ENCODE measurements at regions not wholly inside any gene's neighbourhood (a gene's known extent, or its start where the extent isn't known, plus 50 kb on each side); places are given as distances from the start of the nearest gene placed in this dataset.

- TF ChIP-seq EZH2 (IDR thresholded peaks at IDR 0.05; ENCODE audit: low read depth) = no peak
- TF ChIP-seq, protein P1, sequence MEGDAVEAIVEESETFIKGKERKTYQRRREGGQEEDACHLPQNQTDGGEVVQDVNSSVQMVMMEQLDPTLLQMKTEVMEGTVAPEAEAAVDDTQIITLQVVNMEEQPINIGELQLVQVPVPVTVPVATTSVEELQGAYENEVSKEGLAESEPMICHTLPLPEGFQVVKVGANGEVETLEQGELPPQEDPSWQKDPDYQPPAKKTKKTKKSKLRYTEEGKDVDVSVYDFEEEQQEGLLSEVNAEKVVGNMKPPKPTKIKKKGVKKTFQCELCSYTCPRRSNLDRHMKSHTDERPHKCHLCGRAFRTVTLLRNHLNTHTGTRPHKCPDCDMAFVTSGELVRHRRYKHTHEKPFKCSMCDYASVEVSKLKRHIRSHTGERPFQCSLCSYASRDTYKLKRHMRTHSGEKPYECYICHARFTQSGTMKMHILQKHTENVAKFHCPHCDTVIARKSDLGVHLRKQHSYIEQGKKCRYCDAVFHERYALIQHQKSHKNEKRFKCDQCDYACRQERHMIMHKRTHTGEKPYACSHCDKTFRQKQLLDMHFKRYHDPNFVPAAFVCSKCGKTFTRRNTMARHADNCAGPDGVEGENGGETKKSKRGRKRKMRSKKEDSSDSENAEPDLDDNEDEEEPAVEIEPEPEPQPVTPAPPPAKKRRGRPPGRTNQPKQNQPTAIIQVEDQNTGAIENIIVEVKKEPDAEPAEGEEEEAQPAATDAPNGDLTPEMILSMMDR (conservative IDR thresholded peaks at IDR 0.05) = no peak
These were observed 727.8 kb upstream of the FANCL start for GRCh38 chr2:58968885-58969284.

Measured in PC-9 (cell line).